HG03521 (cell line): ENCODE measurements at regions not wholly inside any gene's neighbourhood (a gene's known extent, or its start where the extent isn't known, plus 50 kb on each side); places are given as distances from the start of the nearest gene placed in this dataset.

Source experiments
- ATAC-seq: cut with Tn5 transposase; IDR thresholded peaks from one replicate; pipeline ENCODE4 v1.9.1; 2021; ENCODE audit warnings: mild to moderate bottlenecking, moderate library complexity; ENCODE audit not compliant: unreplicated experiment

DNA sequence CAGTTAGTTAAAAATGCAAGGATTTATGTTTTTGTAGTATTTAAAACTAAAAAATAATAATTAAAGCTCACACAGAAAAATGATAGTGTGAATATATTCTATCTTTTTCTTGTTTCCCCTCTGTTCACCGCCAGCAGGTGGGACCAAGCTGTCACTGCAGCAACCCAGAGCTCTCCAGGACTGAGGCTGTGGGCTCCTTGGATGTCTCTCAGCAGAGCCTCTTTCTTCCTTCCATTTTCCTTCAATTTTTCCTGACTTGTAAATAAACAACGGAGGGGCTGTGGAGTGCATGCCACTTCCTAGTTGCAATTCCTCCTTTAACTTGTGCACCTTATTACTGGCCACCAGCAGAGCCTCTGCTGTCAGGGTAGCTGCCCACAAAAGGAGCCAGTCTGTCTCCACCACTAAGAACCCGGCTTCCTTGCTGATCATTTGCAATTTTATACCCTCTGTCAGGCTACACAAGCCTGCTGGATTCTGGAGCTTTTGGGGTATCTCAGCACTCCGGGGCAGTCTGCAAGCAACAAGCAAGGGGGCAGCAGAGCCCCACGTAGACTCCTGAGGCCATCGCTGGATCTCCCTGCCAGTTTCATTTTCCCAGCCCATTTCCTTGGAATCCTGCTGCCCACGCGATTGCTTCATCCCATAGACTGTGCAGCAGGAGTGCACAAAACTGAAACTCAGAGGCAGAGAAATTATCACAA lies 1467.4 kb downstream of the C4orf33 start:
- no peak for ATAC-seq

DNA sequence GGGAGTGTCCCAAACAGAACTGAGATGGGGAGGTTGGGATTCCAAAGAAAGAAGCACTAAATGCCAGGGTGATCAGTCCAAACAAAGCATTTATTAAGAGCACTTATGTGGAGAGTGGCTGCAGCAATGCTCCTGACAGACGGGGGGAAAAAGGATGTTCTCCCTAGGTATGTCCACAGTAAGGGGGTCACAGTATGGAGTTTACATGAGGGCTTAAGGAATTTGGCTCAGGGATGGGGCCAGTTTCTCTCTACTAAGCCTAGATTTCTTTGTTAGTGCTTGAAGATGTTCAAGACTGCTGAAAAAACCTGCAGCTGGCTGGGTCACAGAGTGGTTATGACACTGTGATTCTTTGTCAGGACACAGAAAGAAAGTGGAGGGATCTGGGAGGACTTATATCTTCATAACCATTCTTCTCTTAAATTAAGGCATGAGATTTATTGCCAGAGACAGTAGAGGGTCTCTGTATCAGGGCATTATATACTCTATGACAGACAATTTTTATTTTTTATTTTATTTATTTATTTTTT lies 1468.0 kb downstream of the C4orf33 start:
- no peak for ATAC-seq

DNA sequence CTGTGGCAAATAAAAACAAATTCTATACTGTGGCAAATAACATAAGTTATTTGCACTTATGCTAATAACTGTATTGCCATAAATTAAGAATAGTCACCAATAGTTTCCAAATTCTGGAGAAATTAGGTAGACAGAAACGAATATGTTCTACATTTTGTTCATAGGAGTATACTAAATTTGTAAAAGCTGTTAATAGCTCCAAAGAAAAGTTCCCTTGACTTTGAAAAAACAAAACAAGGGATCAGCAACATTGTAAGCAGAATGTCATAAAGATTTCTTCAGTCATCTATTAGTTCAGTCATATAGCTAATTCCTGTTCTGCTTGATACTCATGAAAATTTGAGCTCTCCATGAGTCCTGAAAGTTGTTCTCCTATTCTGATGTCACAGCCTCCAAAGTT lies 1472.8 kb downstream of the C4orf33 start:
- no peak for ATAC-seq

DNA sequence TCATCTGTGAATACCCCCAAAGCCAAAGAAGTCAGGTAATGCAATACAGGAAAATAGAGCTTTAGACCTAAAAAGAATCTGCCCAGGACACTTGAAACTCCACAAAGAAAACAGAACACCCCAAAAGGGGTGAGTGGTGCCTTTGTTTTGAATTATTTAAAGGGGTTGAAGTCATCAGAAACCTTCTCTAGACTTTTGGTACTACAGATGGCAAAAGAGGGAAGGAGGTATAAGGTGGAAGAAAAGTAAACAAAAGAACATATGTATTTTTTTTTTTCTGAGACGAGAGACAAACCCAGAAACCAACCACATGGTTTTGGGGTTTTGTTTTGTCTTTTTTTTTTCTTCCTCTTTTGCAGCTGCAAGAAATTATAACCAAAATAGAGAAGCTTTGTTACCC lies 1477.8 kb downstream of the C4orf33 start:
- ATAC-seq, result no peak

DNA sequence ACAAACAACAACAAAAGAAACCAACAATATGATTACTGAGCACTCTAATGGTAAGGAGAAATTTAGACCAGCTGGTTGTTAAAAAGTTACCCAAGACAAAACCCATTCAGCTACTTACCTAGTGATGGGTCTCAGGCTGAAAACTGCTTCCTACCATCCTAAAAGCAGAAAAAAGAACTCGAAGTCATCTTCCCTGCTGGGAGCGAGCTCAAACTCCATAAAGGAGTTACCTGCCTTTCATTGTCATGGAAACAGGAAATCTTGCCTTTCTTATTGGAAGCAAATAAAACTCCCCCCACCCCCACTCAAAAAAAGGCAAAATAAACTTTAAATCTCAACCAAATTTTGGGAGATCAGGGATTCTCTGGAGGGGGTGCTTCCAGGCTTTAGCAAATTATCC lies 1478.3 kb downstream of the C4orf33 start:
- no peak for ATAC-seq

DNA sequence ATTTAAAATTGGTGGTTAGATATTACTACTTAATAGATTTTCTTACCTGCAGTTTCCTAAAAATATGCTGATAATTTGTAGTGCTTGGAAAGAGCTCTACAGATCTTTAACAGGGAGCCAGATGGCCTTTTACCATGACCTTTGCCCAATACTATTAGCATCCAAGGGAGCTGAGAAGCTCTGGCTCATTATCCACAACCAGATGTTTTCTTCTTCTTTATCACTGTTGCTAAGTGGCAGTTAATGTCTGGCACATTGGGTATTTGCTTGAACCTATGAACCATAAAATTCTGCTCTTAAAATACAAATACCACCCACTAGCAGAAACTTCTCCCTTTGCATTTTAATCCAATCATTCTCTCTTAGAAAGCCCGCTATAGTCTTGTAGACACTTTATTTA lies 1480.3 kb downstream of the C4orf33 start:
- ATAC-seq, result no peak

DNA sequence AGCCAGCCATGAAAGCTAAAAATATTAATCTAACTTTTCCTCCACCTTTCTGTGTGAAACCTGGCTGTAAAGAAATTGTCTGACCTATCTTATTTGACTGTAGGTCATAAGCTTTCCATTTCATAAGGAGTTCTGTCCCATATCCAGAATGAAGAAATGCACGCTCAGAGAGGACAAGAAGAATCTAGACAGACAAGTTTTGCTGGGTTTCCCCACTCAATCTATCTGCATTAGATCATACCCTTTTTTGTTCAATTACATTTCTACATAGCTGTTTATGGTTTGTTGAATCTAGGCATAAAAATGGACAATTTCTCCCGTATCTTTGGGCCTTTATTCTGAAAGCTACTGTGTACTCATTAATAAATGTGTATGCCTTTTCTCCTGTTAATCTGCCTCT lies 1495.1 kb downstream of the C4orf33 start:
- no peak for ATAC-seq

DNA sequence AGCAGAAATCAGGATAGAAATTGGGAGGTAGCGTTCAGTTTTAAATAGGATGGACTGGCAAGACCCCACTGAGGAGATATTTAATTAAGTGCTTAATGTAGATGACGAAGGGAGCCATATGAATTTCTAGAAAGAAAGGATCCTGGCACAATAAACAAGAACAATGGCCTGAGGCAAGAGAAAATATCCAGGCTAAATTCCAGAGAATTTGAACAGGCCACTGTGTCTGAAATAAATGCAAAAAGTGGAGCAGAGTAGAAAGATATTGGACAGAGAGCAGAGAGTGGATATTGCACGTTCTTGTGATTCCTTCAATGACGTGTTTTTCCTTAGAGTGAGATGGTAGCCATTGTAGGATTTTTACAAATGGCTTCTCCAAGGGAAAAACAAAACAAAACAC lies 1504.8 kb downstream of the C4orf33 start:
- ATAC-seq, result no peak

DNA sequence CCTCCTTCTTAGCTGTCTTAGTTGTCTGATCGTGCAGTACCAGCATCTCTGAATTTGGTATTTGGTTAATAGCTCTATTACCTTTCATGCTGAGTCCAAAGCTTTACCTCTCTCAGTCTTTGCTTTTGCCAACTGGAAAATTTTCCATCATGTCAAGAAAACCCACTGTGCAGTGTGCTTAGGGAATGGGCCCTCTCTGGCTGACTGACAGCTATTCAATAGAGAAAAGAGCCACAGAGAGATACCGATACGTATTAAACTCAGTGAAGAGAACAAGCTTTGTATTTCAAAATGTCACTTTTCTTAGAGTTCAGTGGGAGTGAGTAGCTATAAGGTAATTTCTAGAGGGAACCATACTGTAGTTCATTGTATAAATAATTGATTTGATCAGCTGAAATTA lies 1507.1 kb downstream of the C4orf33 start:
- no peak for ATAC-seq

DNA sequence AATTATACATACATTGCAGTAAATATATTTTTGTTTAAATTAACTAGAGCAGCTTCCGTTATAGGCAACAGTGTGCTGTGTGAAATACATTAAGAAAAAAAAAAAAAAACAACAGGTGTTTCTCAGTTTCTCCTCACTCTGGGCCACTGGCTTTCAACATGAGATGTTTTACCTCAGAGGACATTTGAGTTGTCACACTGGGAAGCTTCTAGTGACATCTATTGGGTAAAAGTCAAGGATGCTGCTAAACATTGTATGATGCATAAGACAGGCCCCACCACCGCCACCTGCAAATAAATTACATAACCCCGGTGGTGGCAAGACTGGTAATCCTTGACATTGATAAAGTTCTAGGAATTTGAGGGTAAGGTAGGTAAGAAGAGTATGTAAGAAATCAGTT lies 1512.2 kb downstream of the C4orf33 start:
- ATAC-seq, result no peak

DNA sequence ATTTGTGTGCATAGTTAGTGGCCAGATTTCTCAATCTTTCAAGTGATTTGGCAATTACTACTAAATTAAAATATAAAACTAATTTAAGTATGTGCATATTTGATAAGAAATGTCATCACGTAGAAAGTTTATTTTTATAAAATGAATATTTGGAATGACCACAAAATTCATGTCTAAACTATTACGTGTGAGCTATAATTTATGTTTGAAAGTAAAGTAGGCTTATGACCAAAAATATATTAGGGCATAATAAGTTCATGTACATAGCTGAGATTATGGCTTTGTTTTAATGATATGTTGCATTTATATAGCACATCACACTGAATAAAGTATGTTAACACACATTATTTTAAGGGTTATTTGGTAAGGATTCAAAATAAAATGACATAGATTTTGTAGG lies 1532.6 kb downstream of the C4orf33 start:
- no peak for ATAC-seq

DNA sequence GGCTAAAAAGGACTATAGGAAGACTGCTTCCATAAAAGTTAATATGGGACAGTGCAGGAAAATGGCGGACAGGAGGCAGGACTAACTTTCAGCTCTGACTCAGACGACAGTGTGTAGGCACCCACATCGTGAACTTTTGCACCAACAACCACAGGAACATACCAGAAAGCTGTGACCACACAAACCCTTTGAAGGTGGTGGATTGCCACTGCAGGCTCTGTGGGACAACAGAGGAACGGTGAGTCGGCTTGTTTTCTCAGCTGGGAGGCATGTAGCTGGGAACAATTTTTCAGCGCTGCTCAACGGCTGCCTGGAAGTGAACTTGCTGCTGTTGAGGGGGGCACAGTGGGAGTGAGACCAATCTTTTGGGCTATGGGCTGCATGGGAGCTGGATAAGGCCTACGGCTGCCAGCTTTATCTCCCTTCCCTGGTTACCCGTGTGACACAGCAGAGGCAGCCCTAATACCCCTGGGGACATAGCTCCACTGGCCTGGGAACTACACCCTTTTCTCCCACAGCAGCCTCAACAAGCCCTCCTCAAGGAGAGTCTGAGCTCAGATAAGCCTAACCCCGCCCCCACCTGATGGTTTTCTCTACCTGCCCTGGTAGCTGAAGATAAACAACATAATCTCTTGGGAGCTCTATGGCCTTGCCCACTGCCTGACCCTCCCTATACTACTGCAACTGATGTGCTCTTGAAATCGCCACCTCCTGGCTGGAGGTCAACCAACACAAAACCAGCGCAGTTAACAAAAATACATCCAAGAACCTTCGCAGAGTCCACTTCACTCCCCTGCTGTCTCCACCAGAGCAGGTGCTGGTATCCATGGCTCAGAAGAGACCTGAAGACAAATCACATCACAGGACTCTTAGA lies 1537.0 kb downstream of the C4orf33 start:
- ATAC-seq, result no peak

DNA sequence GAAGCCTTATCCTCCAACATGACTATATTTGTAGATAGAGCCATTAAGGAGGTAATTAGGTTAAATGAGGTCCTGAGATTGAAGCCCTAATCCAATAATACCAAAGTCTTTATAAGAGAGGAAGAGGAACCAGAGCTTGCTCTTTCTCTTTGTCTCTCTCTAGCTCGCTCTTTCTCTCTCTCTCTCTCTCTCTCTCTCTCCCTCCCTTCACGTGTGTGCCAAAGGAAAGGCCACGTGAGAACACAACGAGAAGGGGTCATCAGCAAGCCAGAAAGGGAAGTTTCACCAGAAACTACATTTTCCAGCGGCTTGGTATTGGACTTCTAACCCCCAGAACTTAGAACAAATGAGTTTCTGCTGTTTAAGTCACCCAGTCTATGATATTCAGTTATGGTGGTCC lies 1540.5 kb downstream of the C4orf33 start:
- ATAC-seq, result no peak

DNA sequence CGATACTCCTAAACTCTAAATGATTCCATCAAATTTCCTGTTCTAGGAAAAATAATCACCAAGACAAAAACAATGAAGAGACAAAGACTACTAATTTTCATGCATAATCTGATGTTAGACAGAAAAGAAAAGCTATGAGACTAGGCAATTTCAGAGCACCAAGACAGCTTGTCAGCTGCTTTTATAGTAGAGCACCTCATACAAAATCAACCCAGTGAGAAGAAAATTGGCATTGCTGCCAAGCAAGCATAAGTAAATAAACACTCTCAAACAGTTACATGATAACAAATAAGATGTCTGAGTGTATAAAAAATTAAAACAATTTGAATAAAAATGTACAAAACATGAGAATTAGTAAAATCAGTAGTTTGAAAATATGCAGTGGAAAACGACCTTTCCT lies 1544.6 kb downstream of the C4orf33 start:
- ATAC-seq, result no peak

DNA sequence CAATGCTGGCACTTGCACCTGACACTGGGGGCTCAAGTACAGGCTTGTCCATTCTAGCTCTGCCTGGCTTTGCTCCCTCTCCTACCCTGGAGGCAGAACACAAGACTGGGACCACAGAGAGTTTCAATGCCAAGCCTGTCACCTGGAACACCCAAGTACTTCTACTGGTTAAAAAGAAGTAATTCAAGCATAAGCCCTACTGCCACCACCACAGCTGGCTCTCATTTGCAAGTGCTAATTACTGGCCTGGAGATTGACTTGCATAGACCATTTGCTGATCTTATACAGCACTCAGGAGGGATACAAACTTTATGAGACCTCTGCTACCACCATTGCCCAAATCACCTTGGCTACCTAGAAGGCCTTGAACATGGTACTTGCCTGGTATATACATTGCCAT lies 1550.9 kb downstream of the C4orf33 start:
- ATAC-seq, result no peak

DNA sequence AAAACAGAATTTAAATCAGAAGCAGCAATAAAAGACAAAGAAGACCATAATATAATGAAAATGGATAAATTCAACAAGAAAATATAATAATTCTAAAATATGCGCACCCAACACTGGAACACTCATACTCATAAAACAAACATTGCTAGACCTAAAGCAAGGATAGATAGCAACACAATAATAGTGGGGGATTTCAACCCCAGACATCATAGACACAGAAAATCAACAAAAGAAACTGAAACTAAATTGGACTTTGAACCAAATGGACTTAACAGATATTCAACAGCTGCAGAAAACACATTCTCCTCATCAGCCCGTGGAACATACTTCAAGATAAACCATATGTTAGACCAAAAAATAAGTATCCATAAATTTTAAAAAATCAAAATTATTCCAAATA lies 1552.6 kb downstream of the C4orf33 start:
- ATAC-seq, result no peak

DNA sequence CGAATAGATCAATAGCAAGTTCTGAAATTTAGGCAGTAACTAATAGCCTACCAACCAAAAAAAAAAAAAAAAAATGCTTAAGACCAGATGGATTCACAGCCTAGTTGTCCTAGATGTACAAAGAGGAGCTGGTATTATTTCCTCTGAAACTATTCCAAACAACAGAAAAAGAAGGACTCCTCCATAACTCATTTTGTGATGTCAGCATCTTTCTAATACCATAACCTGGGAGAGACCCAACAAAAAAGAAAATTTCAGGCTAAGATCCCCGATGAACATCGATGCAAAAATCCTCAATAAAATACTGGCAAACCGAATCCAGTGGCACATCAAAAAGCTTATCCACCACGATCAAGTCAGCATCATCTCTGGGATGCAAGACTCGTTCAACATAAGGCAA lies 1557.9 kb downstream of the C4orf33 start:
- ATAC-seq, result no peak

DNA sequence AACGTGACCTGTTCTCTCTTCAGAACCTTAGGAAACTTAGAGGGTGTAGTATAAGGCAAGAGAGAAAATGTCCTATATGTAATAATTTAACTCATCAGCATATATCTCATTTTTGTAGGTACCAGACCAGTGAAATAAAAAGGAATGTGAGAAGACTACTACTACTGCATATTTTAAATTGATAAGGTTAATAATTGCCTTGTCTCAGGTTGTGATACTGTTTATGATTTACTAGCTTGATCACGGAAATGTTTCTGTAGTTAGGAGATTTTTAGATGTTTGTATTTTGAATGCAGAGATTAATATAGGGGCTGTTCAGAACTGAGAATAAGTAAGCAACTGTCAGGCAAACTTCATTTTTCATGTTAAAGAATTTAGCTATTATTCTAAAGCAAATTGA lies 1563.4 kb downstream of the C4orf33 start:
- no peak for ATAC-seq

DNA sequence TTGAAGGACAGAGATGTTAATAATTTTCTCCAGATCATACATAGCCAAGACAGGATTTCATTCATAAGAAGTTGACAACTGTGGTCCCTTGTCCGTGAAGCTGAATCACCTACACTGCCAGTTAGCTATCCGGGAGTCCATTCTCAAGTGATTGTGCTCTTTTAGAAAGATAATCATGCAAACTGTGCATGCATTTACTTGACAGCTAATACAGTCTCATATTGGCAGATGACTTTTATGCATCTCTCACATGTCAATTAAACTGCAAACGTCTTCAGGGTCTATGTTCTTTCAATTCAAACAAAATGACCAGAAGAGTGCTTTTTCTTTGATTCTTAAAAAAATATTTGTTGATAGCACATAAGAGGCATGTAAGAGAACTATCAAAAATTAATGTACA lies 1572.9 kb downstream of the C4orf33 start:
- no peak for ATAC-seq

DNA sequence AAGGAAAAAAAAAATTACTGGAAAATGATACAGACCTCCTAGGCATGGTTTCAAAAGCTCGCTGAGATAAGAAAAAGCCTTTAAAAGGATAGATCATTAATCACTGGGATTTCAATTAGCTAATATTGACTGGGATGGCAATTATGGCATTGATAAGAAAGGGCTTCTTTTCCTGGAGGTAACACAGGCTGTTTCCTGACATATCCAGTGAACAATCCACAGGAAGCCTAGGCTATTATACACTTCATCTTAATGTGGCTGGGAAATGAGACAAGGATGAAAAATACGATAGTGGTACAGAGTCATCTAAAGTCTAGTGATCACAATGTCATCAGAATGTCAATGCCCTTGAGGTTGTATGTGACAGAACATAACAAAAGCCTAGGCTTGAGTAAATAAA lies 1579.3 kb downstream of the C4orf33 start:
- ATAC-seq, result no peak

DNA sequence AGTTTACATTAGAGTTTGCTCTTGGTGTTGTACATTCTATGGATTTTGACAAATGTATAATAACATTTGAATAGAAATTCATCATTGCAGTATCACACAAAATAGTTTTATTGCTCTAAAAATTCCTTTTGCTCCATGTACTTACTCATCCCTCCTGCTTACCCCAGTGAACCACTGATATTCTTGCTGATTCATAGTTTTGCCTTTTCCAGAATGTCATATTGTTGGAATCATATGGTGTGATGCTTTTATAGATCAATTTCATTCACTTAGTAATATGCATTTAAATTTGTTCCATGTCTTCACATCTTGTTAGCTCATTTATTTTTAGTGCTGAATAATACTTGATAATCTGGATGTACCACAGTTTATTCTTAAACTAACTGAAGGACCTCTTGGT lies 1593.2 kb downstream of the C4orf33 start:
- no peak for ATAC-seq

DNA sequence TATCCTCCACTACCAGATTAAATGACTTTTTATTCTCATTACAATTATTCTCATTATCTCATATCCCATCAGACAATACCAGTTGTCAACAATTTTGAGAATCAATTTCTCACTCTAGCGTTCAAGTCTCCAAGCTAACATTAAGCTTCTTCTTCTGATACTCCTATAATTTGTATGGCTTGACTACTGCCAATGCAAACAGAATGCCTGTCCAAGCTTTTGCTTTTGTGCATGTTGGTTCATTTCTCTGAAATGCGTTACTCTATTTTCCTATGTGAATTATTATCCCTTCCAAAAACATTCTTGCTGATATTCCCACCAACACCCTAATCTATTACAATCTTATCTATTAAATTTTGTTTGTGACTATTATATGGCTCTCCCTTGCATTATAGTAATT lies 1602.3 kb downstream of the C4orf33 start:
- ATAC-seq, result no peak
